ENCODE measurements at regions not wholly inside any gene's neighbourhood (a gene's known extent, or its start where the extent isn't known, plus 50 kb on each side); places are given as distances from the start of the nearest gene placed in this dataset.
"Not testable (repeated sequence)": the region's sequence is repeated elsewhere in the genome, so short reads cannot be mapped to it uniquely, and the experiment has no call there.

GRCh38 chr11:123321636-123322035 lies 108.4 kb upstream of the GRAMD1B start:
- intact Hi-C loops (cut with DNase I, micrococcal nuclease): no loop called here
- ATAC-seq (no peak), DNase-seq (no peak)
- no peaks in the 10 kb centered on the region for H3K4me1 ChIP-seq (ENCODE audit: low read depth)
- H3K4me3 ChIP-seq: no peak overlapping the region
- H3K9me3 ChIP-seq: no peaks in the 10 kb centered on the region
- H3K36me3 ChIP-seq (ENCODE audit: low read depth): no peaks in the 10 kb centered on the region
- TF ChIP-seq CTCF (IDR thresholded peaks at IDR 0.05): no peak

- no peak overlapping the region for H3K4me3 ChIP-seq
- no peaks in the 10 kb centered on the region for H3K4me1 ChIP-seq (ENCODE audit: low read depth)
- no peaks in the 10 kb centered on the region for H3K36me3 ChIP-seq (ENCODE audit: low read depth)
- no peak for TF ChIP-seq CTCF (IDR thresholded peaks at IDR 0.05)
- no peak for ATAC-seq
- no peak for DNase-seq
- no peaks in the 10 kb centered on the region for H3K9me3 ChIP-seq
- intact Hi-C loops (cut with DNase I, micrococcal nuclease): no loop called here
Observed at GRCh38 chr11:123318623-123319022, 111.4 kb upstream of the GRAMD1B start.

DNA sequence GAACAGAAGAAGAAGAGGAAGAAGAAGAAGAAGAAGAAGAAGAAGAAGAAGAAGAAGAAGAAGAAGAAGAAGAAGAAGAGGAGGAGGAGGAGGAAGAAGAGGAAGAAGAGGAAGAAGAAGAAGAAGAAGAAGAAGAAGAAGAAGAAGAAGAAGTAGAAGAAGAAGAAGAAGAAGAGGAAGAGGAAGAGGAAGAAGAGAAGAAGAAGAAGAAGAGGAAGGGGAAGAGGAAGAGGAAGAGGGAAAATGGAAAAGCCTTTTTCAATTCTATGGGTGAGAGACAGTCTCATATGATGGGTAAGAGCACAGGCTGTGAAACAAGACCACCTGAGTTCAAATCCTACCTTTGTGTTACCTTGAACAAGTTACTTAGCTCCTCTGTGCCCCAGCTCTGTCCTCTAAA lies 111.9 kb upstream of the GRAMD1B start:
- H3K9me3 ChIP-seq; H3K4me3 ChIP-seq; DNase-seq; intact Hi-C loops (cut with DNase I, micrococcal nuclease); ATAC-seq; H3K4me1 ChIP-seq (ENCODE audit: low read depth); H3K36me3 ChIP-seq (ENCODE audit: low read depth): not testable (repeated sequence)

DNA sequence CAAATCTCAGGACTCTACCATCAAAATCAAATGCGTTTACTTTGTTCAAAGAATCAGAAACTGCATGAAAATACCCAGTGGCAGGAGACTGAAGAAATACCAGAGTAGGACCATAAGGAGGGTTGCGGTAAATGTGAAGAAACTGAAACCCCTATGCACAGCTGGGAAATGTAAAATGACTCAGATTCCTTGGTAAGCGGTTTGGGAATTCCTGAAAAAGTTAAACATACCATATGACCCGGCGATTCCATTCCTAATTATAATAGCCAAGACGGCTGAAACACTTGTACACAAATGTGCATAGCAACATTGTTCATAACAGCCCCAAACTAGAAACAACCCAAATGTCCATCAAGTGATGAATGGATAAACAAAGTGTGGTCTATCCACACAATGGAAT lies 114.1 kb upstream of the GRAMD1B start:
- Histone ChIP-seq H3K4me1 (ENCODE audit: low read depth) (no peaks in the 10 kb centered on the region), H3K4me3 (no peak overlapping the region), H3K36me3 (ENCODE audit: low read depth) (no peaks in the 10 kb centered on the region), H3K9me3 (no peaks in the 10 kb centered on the region)
- no peak for DNase-seq
- intact Hi-C loops (cut with DNase I, micrococcal nuclease): no loop called here
- TF ChIP-seq CTCF (IDR thresholded peaks at IDR 0.05): no peak
- no peak for ATAC-seq

- H3K4me1 ChIP-seq (ENCODE audit: low read depth): no peaks in the 10 kb centered on the region
Observed at GRCh38 chr11:123314972-123315371, 115.1 kb upstream of the GRAMD1B start.

DNA sequence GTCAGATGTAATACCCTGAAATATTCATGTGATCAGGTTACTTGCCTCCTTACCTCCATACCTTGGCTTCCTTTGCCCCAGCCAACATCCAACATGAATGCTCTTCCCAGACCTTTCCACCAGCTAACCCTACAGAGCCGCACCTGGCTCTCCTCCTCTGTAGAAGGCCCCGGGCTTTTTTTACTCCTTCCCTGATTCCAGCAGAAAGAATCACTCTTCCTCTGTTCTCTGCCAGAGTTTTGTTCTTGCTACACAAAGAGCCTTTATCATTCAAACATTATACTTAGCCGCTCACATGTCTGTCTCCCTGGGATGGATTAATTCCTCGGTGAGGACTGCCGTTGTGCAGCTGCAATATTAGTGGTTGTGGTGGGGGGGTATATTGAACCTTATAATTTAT lies 116.8 kb upstream of the GRAMD1B start:
- ATAC-seq (no peak), DNase-seq (no peak)
- H3K4me1 ChIP-seq (ENCODE audit: low read depth): no peaks in the 10 kb centered on the region
- H3K36me3 ChIP-seq (ENCODE audit: low read depth): no peaks in the 10 kb centered on the region
- TF ChIP-seq CTCF (IDR thresholded peaks at IDR 0.05): no peak
- no peak overlapping the region for H3K4me3 ChIP-seq
- no peaks in the 10 kb centered on the region for H3K9me3 ChIP-seq
- intact Hi-C loops (cut with DNase I, micrococcal nuclease): no loop called here

More at GRCh38 chr11:123314972-123315371, 115.1 kb upstream of the GRAMD1B start:
- ATAC-seq: no peak
- no peaks in the 10 kb centered on the region for H3K36me3 ChIP-seq (ENCODE audit: low read depth)
- DNase-seq: no peak
- intact Hi-C loops (cut with DNase I, micrococcal nuclease): no loop called here
- no peaks in the 10 kb centered on the region for H3K9me3 ChIP-seq
- H3K4me3 ChIP-seq: no peak overlapping the region
- no peak for TF ChIP-seq CTCF (IDR thresholded peaks at IDR 0.05)

Measured in mucosa of descending colon (tissue), 3 donors.